HG03558 (cell line): ENCODE measurements at regions not wholly inside any gene's neighbourhood (a gene's known extent, or its start where the extent isn't known, plus 50 kb on each side); places are given as distances from the start of the nearest gene placed in this dataset.
"Not testable (repeated sequence)": the region's sequence is repeated elsewhere in the genome, so short reads cannot be mapped to it uniquely, and the experiment has no call there.

Source experiments
- ATAC-seq: cut with Tn5 transposase; IDR thresholded peaks from one replicate; pipeline ENCODE4 v1.9.1; 2021; ENCODE audit warnings: moderate number of reproducible peaks; ENCODE audit not compliant: unreplicated experiment; ENCODE audit errors: extremely low read depth

DNA sequence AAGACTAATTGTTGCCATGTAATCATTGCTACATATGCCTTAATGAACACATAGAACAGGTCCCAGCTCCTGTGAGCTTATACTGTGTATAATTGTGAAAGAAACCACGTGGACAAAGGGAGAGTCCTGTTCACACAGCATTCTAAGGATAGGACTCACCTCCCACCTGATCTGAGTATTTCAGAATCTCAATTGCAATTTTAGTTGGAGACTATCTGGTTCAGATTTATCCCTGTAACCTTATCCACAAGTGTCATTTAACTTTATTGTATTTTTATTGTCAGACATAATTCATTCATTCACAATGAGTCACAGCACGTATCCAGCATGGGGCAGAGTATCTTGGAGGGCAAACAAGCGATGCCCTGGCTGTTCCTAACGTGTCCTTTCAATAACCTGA, 448.3 kb downstream of the NTRK2 start:
- ATAC-seq: no peak

DNA sequence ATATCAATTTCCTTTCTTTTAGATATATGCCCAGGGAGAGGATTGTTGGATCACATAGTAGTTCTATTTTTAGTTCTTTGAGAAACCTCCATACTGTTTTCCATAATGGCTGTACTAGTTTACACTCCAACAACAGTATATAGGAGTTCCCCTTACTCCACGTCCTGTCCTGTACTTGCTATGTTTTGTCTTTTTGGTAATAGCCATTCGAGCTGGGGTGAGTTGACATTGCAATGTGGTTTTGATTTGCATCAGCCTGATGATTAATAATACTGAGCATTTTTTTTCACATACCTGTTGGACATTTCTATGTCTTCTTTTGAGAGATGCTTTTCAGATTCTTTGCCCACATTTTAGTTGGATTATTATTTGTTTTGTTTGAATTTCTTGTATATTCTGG, 445.9 kb downstream of the NTRK2 start:
- ATAC-seq: no peak

DNA sequence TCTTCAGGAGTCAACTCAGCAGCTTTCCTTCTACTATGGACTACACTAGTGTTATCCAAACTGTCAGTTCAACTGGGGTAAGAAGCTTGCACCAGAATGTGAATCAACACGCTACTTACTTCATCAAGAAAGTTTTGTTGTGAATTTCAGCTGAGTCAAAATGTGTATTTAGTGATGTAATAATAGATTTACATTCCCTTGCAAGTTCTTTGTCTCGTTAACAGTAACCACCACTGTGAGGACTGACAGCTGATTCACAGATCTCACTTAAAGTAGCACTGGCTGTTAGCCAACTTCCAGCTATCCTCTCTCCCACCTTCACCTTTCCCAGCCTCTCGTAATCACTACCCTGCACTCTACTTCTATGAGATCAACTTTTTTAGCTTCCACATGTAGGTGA, 445.3 kb downstream of the NTRK2 start:
- no peak for ATAC-seq

DNA sequence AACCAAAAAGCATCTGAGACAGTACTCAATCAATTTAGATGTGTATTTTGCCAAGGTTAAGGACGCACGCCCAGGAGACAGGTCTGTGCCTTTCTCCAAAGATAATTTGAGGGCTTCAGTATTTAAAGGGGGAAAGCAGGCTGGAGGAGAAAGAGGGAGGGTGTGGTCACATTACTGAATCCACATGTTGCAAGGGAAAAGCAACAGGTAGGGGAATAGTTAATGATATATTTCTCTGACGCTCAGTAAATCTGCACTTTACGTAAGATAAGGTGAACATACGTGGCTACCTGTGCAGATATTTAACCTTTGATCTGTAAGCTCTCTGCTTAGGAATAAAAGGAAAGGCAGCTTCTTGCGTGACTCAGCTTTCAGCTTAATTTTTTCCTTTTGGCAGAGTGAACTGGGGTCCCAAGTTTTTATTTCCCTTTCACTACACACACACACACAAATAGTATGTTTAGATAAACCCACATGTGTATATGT, 443.4 kb downstream of the NTRK2 start:
- ATAC-seq: no peak

DNA sequence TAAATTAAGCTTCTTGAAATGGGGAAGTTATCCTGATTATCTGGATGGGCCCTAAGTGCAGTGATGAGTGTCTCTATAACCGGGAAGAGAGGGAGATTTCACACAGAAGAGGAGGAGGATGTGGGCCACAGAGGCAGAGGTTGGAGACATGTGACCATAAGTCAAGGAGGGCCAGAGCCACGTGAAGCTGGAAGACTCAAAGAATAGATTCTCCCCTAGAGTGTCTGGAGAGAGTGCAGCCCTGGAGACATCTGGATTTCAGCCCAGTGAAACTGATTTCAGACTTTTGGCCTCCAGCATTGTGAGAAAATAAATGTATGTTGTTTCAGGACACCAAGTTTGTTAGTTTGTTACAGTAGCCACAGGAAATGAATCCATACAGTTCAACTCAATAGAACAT, 442.9 kb downstream of the NTRK2 start:
- no peak for ATAC-seq

DNA sequence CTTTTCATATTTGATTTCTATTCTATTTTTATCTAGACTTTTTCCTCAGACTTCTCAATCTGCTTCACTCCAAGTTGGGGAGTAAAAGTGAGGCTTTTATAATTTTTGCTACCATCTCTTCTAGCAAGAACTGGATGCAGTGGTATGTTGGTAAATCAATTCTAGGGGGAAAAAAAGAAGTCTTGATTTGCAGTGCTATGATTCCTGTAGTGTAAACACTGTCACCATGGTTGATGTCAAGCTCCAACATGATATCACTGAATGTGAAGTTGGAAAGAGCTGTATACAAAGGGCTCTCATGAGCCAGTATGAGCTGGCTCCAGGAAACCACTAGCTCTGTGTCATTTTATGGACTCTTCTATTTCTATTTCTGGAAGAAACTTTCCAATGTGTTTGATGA, 439.2 kb downstream of the NTRK2 start:
- ATAC-seq: no peak

DNA sequence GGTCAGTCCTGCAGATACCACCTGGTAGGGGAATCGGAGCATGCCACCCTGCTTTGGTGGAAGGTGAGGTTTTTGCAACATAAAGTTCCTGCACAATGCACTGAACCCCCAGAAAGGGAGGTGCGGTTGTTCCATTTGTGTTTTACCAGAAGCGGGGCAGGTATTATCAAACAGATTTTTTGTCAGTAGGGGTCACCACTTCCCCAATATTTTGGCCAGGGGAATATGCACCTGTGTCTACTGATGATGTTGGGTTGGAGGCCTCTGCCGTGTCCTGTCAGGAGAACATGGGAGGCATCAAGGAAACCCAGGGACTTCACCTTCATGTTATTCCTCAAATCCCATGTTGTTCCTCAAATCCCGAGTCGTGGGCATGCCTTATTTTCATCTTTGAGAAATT, 438.7 kb downstream of the NTRK2 start:
- no peak for ATAC-seq

DNA sequence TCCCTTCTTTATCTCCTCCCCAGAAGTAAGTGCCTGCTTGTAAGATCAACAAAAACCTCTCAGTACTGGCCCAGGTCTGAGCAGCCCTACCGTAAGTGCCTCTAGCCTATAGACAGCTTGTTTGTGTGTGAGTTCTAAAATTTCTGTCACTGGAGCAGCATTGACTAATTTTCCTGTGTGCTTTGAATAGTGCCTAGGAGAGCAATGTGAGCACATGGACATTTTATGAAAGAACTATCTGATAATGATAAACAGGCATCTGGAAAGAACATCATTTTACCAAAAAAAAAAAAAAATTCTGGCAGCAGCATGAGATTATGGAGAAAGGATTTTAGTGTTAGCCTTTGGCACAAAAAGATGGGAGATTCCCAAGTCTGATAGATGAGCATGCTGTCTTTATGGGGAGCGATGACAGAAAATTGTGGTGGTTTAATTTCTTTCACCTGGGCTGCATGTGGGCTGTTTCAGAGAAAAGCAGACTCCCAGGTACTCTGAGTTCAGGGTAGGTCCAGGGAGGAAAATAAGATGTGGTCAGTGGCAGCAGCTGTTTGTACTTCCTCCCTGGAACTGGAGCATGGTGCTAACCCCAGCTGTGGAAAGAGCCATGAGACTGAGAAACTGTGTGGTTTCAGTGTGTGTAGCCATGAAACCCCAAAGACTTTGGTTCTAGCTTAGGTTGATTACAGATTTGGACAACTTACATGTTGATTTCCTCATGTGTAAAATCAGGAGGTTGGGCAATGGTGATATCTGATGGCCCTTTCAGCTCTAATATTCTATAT, 419.9 kb downstream of the NTRK2 start:
- ATAC-seq: no peak

DNA sequence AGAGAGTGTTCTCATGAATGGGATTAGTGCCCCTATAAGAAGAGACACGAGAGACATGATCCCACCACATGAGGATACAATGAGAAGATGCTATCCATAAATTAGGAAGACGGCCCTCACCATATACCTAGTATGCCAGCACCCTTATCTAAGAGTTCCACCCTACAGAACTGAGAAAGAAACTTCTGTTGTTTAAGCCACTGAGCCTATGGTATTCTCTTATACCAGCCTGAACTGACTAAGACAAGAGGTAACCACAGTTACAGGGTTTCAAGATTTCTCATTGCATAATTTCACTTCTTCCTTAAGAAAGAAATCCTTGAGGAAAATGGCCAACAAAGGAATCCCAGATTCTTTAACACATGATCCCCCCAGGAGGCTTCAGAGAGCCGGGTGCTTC, 412.4 kb downstream of the NTRK2 start:
- ATAC-seq: no peak

DNA sequence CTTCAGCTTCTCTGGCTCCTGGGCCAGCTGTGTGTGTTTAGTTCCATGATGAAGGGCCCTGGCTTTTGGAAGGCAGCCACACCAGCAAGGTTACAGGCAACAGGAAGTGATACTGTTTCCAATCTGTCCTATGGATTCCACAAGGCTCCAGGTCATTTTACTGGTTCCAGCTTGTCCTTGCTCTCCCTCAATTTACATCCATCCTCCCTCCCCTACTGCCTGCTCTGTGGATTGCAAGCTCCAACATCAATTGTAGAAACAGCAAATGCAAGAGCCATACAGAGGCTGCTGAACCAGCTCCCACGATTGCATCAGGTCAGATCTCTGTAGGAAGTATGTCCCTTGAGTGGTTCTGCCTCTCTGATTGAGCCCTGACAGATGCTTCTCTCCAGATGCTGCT, 409.8 kb downstream of the NTRK2 start:
- ATAC-seq: no peak

DNA sequence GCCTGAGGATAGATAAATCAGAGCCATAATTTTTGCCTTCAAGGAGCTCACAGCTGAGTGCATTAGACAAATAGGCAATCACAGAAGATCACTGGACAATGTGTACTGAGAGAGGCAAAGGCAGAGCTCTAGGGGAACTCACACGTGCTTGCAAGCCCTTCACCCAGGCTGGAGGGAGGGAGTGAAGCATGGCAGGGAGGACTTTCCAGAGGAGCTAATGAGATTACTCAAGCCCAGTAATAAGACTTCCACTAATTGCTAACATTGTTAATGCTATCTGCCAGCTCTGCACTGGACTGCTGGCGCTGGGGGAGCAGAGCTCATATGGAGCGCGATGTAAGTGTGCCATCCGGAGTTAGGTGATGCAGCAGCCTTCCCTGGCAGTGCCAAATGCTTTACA, 408.4 kb downstream of the NTRK2 start:
- no peak for ATAC-seq

DNA sequence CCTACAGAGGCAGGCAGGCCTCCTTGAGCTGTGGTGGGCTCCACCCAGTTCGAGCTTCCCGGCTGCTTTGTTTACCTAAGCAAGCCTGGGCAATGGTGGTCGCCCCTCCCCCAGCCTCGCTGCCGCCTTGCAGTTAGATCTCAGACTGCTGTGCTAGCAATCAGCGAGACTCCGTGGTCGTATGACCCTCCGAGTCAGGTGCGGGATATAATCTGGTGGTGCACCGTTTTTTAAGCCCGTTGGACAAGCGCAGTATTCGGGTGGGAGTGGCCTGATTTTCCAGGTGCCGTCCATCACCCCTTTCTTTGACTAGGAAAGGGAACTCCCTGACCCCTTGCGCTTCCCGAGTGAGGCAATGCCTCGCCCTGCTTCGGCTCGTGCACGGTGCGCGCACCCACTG, 407.6 kb downstream of the NTRK2 start:
- ATAC-seq: not testable (repeated sequence)
